Hepatocyte (in vitro differentiated cells): ENCODE measurements at regions not wholly inside any gene's neighbourhood (a gene's known extent, or its start where the extent isn't known, plus 50 kb on each side); places are given as distances from the start of the nearest gene placed in this dataset.

ENCODE experiments used
- DNase-seq: peaks from one replicate; pipeline ENCODE4 v3.0.0-alpha.2; 2016; ENCODE audit warnings: low spot score
- H2AFZ ChIP-seq: fragments of 200-600 bp; sonication (generic); 2 replicates; pipeline ENCODE4 v1.6.0; 2016; ENCODE audit warnings: antibody characterized with exemption, mild to moderate bottlenecking
- H3K27ac ChIP-seq: fragments of 200-600 bp; sonication (generic); 2 replicates; pipeline ENCODE4 v1.5.1; 2016; ENCODE audit warnings: mild to moderate bottlenecking
- H3K27me3 ChIP-seq: fragments of 200-600 bp; sonication (generic); 2 replicates; pipeline ENCODE4 v1.6.1; 2016
- H3K36me3 ChIP-seq: fragments of 200-600 bp; sonication (generic); replicated peaks from 2 replicates; pipeline ENCODE4 v1.5.1; 2016; ENCODE audit warnings: low read depth; ENCODE audit not compliant: insufficient read depth
- H3K4me1 ChIP-seq: fragments of 200-600 bp; sonication (generic); 2 replicates; pipeline ENCODE4 v1.5.1; 2016; ENCODE audit warnings: mild to moderate bottlenecking, moderate library complexity; ENCODE audit not compliant: insufficient read depth
- H3K4me2 ChIP-seq: fragments of 200-600 bp; sonication (generic); 2 replicates; pipeline ENCODE4 v1.6.0; 2016
- H3K4me3 ChIP-seq: fragments of 200-600 bp; sonication (generic); 2 replicates; pipeline ENCODE4 v1.5.1; 2016; ENCODE audit warnings: mild to moderate bottlenecking
- H3K79me2 ChIP-seq: fragments of 200-600 bp; sonication (generic); 2 replicates; pipeline ENCODE4 v1.6.0; 2017; ENCODE audit warnings: mild to moderate bottlenecking
- H3K9me2 ChIP-seq: fragments of 200-600 bp; sonication (generic); replicated peaks from 2 replicates; pipeline ENCODE4 v1.6.0; 2017; ENCODE audit warnings: mild to moderate bottlenecking; ENCODE audit not compliant: insufficient read depth
- H3K9me3 ChIP-seq: fragments of 200-600 bp; sonication (generic); 2 replicates; pipeline ENCODE4 v1.5.1; 2016; ENCODE audit warnings: low read depth, mild to moderate bottlenecking
- H4K20me1 ChIP-seq: fragments of 200-600 bp; sonication (generic); 2 replicates; pipeline ENCODE4 v1.6.0; 2016; ENCODE audit warnings: mild to moderate bottlenecking; ENCODE audit not compliant: insufficient read depth, poor library complexity, severe bottlenecking
- EZH2 ChIP-seq: fragments of 200-600 bp; sonication (generic); IDR thresholded peaks from 2 replicates; pipeline ENCODE4 v1.6.1; 2016; ENCODE audit warnings: antibody characterized with exemption, mild to moderate bottlenecking, borderline replicate concordance
- EZH2phosphoT487 ChIP-seq: fragments of 200-600 bp; sonication (generic); IDR thresholded peaks from one replicate; pipeline ENCODE4 v1.6.1; 2018; ENCODE audit warnings: antibody characterized with exemption, mild to moderate bottlenecking, low read depth, moderate library complexity; ENCODE audit not compliant: unreplicated experiment, severe bottlenecking
- WGBS: methylation state at CpG from one replicate; pipeline ENCODE4 v1.1.6; 2016; ENCODE audit warnings: low lambda C conversion rate; ENCODE audit errors: missing lambda C conversion rate; 5-methylcytosine and 5-hydroxymethylcytosine counted together
- TF ChIP-seq, protein P1 (sequence below): fragments of 200-600 bp; sonication (generic); IDR thresholded peaks from 2 replicates; pipeline ENCODE4 v1.5.1; 2016; ENCODE audit warnings: antibody characterized with exemption, mild to moderate bottlenecking; ENCODE audit not compliant: poor library complexity

DNA sequence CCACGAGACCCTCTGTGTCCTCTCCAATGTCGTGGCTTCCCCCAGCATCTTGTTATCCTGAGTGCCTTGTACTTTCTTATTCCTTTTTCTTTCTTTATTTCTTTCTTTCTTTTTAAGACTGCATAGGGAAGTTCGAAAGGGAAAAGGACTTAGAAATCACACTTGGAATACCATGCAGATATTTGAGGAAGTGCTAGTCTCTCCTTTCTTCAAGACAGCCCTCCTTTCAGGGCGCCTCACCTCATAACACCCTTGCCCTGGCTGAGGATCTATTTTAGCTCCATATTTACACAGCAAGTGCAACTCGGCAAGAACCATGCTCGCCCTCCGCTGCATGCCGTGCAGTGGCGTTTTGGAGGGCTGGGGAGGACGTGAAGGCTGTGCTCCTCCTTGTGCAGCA lies 232.3 kb upstream of the GLI3 start:
- TF ChIP-seq EZH2: no peak
- TF ChIP-seq EZH2phosphoT487: no peak
- TF ChIP-seq, protein P1, sequence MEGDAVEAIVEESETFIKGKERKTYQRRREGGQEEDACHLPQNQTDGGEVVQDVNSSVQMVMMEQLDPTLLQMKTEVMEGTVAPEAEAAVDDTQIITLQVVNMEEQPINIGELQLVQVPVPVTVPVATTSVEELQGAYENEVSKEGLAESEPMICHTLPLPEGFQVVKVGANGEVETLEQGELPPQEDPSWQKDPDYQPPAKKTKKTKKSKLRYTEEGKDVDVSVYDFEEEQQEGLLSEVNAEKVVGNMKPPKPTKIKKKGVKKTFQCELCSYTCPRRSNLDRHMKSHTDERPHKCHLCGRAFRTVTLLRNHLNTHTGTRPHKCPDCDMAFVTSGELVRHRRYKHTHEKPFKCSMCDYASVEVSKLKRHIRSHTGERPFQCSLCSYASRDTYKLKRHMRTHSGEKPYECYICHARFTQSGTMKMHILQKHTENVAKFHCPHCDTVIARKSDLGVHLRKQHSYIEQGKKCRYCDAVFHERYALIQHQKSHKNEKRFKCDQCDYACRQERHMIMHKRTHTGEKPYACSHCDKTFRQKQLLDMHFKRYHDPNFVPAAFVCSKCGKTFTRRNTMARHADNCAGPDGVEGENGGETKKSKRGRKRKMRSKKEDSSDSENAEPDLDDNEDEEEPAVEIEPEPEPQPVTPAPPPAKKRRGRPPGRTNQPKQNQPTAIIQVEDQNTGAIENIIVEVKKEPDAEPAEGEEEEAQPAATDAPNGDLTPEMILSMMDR: no peak
- H3K9me3 ChIP-seq: no peaks in the 10 kb centered on the region
- no peak overlapping the region for H3K4me2 ChIP-seq
- no peaks in the 10 kb centered on the region for H3K79me2 ChIP-seq
- H3K9me2 ChIP-seq: no peaks in the 10 kb centered on the region
- no peaks in the 10 kb centered on the region for H4K20me1 ChIP-seq
- no peaks in the 10 kb centered on the region for H3K4me1 ChIP-seq
- DNase-seq: no peak
- 94% methylated on average over 10 of the region's 10 CpGs for WGBS
- no peaks in the 10 kb centered on the region for H3K27me3 ChIP-seq
- H3K27ac ChIP-seq: no peak overlapping the region
- no peak overlapping the region for H3K4me3 ChIP-seq
- H2AFZ ChIP-seq: no peak overlapping the region
- no peaks in the 10 kb centered on the region for H3K36me3 ChIP-seq

DNA sequence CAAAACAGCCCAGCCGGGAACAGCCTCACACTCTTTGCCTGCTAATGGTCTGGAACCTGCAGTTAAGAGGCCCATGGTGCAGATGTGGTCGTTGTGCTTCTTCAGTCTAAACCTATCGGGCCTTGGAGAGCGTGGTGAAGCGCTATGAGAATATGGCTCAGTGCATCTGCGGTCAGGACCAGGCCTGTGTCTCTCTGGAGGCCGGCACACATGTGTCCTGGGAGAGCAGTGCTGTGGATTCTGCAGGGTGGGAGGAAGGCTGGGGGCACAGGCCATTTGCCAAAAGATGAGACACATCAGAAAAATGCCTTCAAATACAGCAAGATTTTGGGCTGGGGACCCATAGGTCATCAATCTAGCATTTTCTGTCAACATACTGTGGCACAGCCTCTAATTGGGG lies 231.5 kb upstream of the GLI3 start:
- Histone ChIP-seq H3K9me2 (no peaks in the 10 kb centered on the region), H3K4me1 (no peaks in the 10 kb centered on the region), H3K4me2 (no peak overlapping the region), H3K9me3 (no peaks in the 10 kb centered on the region), H3K4me3 (no peak overlapping the region), H2AFZ (no peak overlapping the region), H3K27ac (no peak overlapping the region), H3K79me2 (no peaks in the 10 kb centered on the region), H3K36me3 (no peaks in the 10 kb centered on the region), H3K27me3 (no peaks in the 10 kb centered on the region), H4K20me1 (no peaks in the 10 kb centered on the region)
- 98% methylated on average over 7 of the region's 7 CpGs for WGBS
- DNase-seq: no peak
- TF ChIP-seq EZH2 (no peak), EZH2phosphoT487 (no peak)
- TF ChIP-seq, protein P1: no peak

DNA sequence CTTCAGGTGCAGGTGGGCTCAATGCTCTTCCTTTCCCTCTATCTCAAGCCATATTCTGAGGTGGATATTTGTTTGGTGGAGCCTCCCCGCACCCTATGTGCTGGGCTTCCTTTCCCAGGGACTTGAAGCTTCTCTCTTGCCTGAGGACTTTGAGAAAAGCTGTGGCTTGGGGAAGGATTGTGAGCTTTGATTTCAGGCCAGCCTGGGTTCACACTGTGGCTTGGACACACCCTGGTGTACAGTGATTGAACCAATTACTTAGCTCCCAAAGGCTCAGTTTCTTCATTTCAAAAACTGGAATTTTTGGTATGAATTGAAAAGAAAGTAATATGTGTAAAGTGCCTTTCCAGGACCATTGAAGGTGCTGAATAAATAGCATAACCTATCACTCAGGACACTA lies 224.5 kb upstream of the GLI3 start:
- Histone ChIP-seq H3K4me2 (no peak overlapping the region), H3K4me3 (no peak overlapping the region), H3K27ac (no peak overlapping the region), H3K9me3 (no peaks in the 10 kb centered on the region), H3K27me3 (no peaks in the 10 kb centered on the region), H3K9me2 (no peaks in the 10 kb centered on the region), H4K20me1 (no peaks in the 10 kb centered on the region), H3K79me2 (no peaks in the 10 kb centered on the region), H3K36me3 (no peaks in the 10 kb centered on the region), H2AFZ (no peak overlapping the region), H3K4me1 (no peaks in the 10 kb centered on the region)
- no peak for DNase-seq
- WGBS: 93% methylated on average over 1 of the region's 1 CpG
- TF ChIP-seq, protein P1: no peak
- no peak for TF ChIP-seq EZH2
- no peak for TF ChIP-seq EZH2phosphoT487

DNA sequence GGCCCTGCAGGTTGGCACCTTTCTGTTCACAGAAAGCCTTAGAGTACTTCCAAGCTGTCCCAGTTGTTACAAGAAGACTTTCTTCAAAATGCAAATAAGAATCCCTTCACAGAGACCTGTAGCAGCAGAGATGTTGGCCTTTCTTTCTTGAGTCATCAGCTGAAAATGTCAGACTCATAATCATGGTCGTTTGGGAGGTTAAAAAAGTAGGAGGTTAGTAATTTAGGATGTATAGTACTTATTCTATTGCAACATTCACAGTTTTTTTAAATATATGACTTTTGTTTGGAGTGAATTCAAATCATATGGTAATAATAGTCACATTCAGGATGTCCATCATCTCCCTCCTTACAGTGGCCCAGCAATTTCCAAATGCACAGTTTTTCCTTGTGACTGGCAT lies 223.9 kb upstream of the GLI3 start:
- Histone ChIP-seq H3K4me1 (no peaks in the 10 kb centered on the region), H3K9me3 (no peaks in the 10 kb centered on the region), H3K27ac (no peak overlapping the region), H3K27me3 (no peaks in the 10 kb centered on the region), H3K4me2 (no peak overlapping the region), H2AFZ (no peak overlapping the region), H3K36me3 (no peaks in the 10 kb centered on the region), H3K4me3 (no peak overlapping the region), H4K20me1 (no peaks in the 10 kb centered on the region), H3K9me2 (no peaks in the 10 kb centered on the region), H3K79me2 (no peaks in the 10 kb centered on the region)
- TF ChIP-seq EZH2 (no peak), EZH2phosphoT487 (no peak)
- TF ChIP-seq, protein P1: no peak
- no peak for DNase-seq
- 80% methylated on average over 1 of the region's 1 CpG for whole genome bisulfite sequencing
